SU-DHL-6 (cell line): ENCODE measurements at regions not wholly inside any gene's neighbourhood (a gene's known extent, or its start where the extent isn't known, plus 50 kb on each side); places are given as distances from the start of the nearest gene placed in this dataset.

Experiments used
- H2AFZ ChIP-seq: fragments of 200-600 bp; sonication (generic); 2 replicates; pipeline ENCODE4 v1.6.1; 2014; ENCODE audit warnings: low read depth, mild to moderate bottlenecking, moderate library complexity, mixed read lengths, antibody characterized with exemption, low read length; ENCODE audit not compliant: severe bottlenecking
- H3F3A ChIP-seq: fragments of 200-600 bp; shearing (Covaris generic); 2 replicates; pipeline ENCODE4 v1.6.0; 2016; ENCODE audit warnings: antibody characterized with exemption, mild to moderate bottlenecking; ENCODE audit not compliant: insufficient read depth
- H3K27ac ChIP-seq: fragments of 200-600 bp; sonication (generic); 2 replicates; pipeline ENCODE4 v1.5.1; 2016; ENCODE audit warnings: low read depth, mild to moderate bottlenecking, low read length, moderate library complexity, mixed read lengths
- H3K27me3 ChIP-seq: fragments of 200-600 bp; sonication (generic), shearing (Covaris generic); 2 replicates; pipeline ENCODE4 v1.6.0; 2014; ENCODE audit warnings: mild to moderate bottlenecking, low read length
- H3K36me3 ChIP-seq: fragments of 200-600 bp; sonication (generic); 2 replicates; pipeline ENCODE4 v1.6.1; 2014; ENCODE audit warnings: mild to moderate bottlenecking, low read length, mixed read lengths
- H3K4me2 ChIP-seq: fragments of 300-600, 200-600 bp; shearing (Covaris generic), sonication (generic); 2 replicates; pipeline ENCODE4 v1.6.0; 2014; ENCODE audit warnings: low read length, low read depth, mild to moderate bottlenecking; ENCODE audit not compliant: poor library complexity, severe bottlenecking
- H3K4me3 ChIP-seq: fragments of 200-600 bp; sonication (generic); 2 replicates; pipeline ENCODE4 v1.5.1; 2014; ENCODE audit warnings: antibody characterized with exemption, low read length, mild to moderate bottlenecking, mixed read lengths; ENCODE audit not compliant: insufficient read depth, poor library complexity, severe bottlenecking
- H3K79me2 ChIP-seq: fragments of 200-600 bp; sonication (generic); 2 replicates; pipeline ENCODE4 v1.6.1; 2014; ENCODE audit warnings: mild to moderate bottlenecking, low read length, moderate library complexity; ENCODE audit not compliant: insufficient read depth
- H3K9ac ChIP-seq: fragments of 200-600 bp; sonication (generic); 2 replicates; pipeline ENCODE4 v1.7.0; 2014; ENCODE audit warnings: mild to moderate bottlenecking, low read length
- H3K9me2 ChIP-seq: fragments of 200-600 bp; sonication (generic); replicated peaks from 2 replicates; pipeline ENCODE4 v1.6.1; 2014; ENCODE audit warnings: low read length; ENCODE audit not compliant: insufficient read depth
- H3K9me3 ChIP-seq: fragments of 200-600 bp; sonication (generic); 2 replicates; pipeline ENCODE4 v1.6.1; 2014; ENCODE audit warnings: low read length, mixed read lengths; ENCODE audit not compliant: insufficient read depth
- H4K20me1 ChIP-seq: fragments of 200-600 bp; sonication (generic); 2 replicates; pipeline ENCODE4 v1.6.1; 2014; ENCODE audit warnings: low read depth, mild to moderate bottlenecking, antibody characterized with exemption, low read length, moderate library complexity, mixed read lengths
- CTCF ChIP-seq: fragments of 200-600 bp; sonication (generic); IDR thresholded peaks from one replicate; pipeline ENCODE4 v1.5.1; 2017; ENCODE audit warnings: antibody characterized with exemption, mild to moderate bottlenecking, low read length, moderate library complexity; ENCODE audit not compliant: insufficient read depth, poor library complexity, severe bottlenecking
- EZH2phosphoT487 ChIP-seq: fragments of 200-600 bp; sonication (generic), shearing (Covaris generic); conservative IDR thresholded peaks from 2 replicates; pipeline ENCODE4 v1.6.1; 2018; ENCODE audit warnings: mild to moderate bottlenecking, antibody characterized with exemption, low read length, moderate library complexity, mixed read lengths

DNA sequence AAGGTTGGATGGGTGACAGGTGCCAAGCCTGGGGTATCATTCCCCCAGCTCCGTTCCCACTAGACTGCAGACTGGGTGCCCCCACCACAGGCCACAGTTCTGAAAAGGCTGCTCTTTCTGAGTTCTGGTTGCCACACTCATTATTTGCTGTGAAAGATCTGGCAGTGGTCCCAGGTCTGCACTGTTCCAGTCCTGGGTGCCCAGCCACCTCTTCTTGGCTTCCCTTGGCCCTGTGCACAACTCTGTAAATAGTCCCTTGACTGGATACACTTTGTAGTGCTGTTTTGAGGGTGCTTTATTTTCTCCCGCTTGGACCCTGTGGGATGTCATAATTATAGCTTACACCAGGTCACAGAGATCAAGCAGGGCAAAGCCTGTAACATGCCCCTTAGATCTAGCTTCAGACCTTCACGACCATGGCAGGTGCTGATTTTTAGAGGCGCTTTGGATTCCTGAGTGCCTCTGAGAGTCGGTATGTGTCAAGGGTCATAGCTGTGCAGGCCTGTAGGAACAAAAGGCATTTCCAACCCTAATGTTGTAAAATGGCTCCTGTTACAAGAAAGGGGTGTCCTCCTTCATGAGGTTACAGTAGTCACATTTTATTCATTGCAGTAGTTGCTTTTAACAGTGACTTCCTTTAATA is 344.9 kb downstream of the ICE1 start:
- no peaks in the 10 kb centered on the region for H3K79me2 ChIP-seq
- H2AFZ ChIP-seq, result no peak overlapping the region
- H3K9me2 ChIP-seq, result no peaks in the 10 kb centered on the region
- no peaks in the 10 kb centered on the region for H3K36me3 ChIP-seq
- H3K4me3 ChIP-seq, result no peak overlapping the region
- no peaks in the 10 kb centered on the region for H4K20me1 ChIP-seq
- no peaks in the 10 kb centered on the region for H3K9me3 ChIP-seq
- H3K4me2 ChIP-seq, result no peak overlapping the region
- no peak overlapping the region for H3K27ac ChIP-seq
- no peak overlapping the region for H3K9ac ChIP-seq
- no peaks in the 10 kb centered on the region for H3K27me3 ChIP-seq
- no peaks in the 10 kb centered on the region for H3F3A ChIP-seq
- TF ChIP-seq CTCF, result no peak
- TF ChIP-seq EZH2phosphoT487, result no peak

- no peaks in the 10 kb centered on the region for H3K36me3 ChIP-seq
- H3F3A ChIP-seq, result no peaks in the 10 kb centered on the region
- H2AFZ ChIP-seq, result no peak overlapping the region
- H3K9me3 ChIP-seq, result no peaks in the 10 kb centered on the region
- H3K27me3 ChIP-seq, result no peaks in the 10 kb centered on the region
- H3K79me2 ChIP-seq, result no peaks in the 10 kb centered on the region
- H3K4me2 ChIP-seq, result no peak overlapping the region
- no peaks in the 10 kb centered on the region for H4K20me1 ChIP-seq
- TF ChIP-seq EZH2phosphoT487 (no peak), CTCF (no peak)
- no peak overlapping the region for H3K27ac ChIP-seq
- no peak overlapping the region for H3K4me3 ChIP-seq
- no peak overlapping the region for H3K9ac ChIP-seq
- H3K9me2 ChIP-seq, result no peaks in the 10 kb centered on the region
Measured at GRCh38 chr5:5765066-5765850, 342.8 kb downstream of the ICE1 start.

DNA sequence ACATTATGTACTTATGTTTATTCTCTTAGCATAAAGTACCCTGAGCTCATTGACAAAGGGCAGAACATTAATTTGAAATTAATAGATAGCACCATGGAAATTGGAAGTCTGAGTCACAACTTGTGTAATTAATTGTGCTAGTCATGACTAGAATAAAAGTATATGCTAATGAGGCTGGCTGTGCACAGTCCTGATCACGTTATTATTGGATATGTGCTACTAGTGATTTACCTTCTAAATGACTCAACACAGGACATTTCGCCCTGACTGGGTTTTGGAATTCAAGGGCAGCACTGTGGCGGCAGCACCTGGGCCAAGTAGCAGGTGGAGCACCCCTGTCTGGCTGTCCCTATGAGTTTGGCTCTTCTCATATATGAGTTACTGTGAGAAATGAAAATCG is 341.8 kb downstream of the ICE1 start:
- Histone ChIP-seq H4K20me1 (no peaks in the 10 kb centered on the region), H3F3A (no peaks in the 10 kb centered on the region), H3K4me2 (no peak overlapping the region), H3K79me2 (no peaks in the 10 kb centered on the region), H3K36me3 (no peaks in the 10 kb centered on the region), H3K27me3 (no peaks in the 10 kb centered on the region), H2AFZ (no peak overlapping the region), H3K9me2 (no peaks in the 10 kb centered on the region), H3K4me3 (no peak overlapping the region), H3K9ac (no peak overlapping the region), H3K9me3 (no peaks in the 10 kb centered on the region), H3K27ac (no peak overlapping the region)
- TF ChIP-seq CTCF (no peak), EZH2phosphoT487 (no peak)
